Gastroesophageal sphincter (tissue), 3 donors: ENCODE measurements at regions not wholly inside any gene's neighbourhood (a gene's known extent, or its start where the extent isn't known, plus 50 kb on each side); places are given as distances from the start of the nearest gene placed in this dataset.
"Not testable (repeated sequence)": the region's sequence is repeated elsewhere in the genome, so short reads cannot be mapped to it uniquely, and the experiment has no call there.

Source experiments
- CTCF ChIP-seq, 4 experiments: fragments of 200-600 bp in 2 of 4; fragments of 450-650 bp in 2 of 4; sonication (generic) in 1 of 4; IDR thresholded peaks; one replicate each; pipeline ENCODE4 v1.5.1; 2017 to 2019; ENCODE audit warnings: antibody characterized with exemption in 4 of 4, mild to moderate bottlenecking in 2 of 4, moderate library complexity in 2 of 4
- EP300 ChIP-seq: sonication (generic); formaldehyde crosslinking; IDR thresholded peaks from one replicate; pipeline ENCODE4 v1.6.1; 2017; ENCODE audit warnings: antibody characterized with exemption, mild to moderate bottlenecking
- POLR2A ChIP-seq, 2 donors: fragments of 450-650 bp; IDR thresholded peaks; one replicate each; pipeline ENCODE4 v1.6.1; 2017; ENCODE audit warnings: antibody characterized with exemption in 2 of 2, mild to moderate bottlenecking in 2 of 2, moderate library complexity in 1 of 2
- POLR2AphosphoS5 ChIP-seq: sonication (generic); formaldehyde crosslinking; IDR thresholded peaks from one replicate; pipeline ENCODE4 v1.6.1; 2017; ENCODE audit warnings: antibody characterized with exemption

DNA sequence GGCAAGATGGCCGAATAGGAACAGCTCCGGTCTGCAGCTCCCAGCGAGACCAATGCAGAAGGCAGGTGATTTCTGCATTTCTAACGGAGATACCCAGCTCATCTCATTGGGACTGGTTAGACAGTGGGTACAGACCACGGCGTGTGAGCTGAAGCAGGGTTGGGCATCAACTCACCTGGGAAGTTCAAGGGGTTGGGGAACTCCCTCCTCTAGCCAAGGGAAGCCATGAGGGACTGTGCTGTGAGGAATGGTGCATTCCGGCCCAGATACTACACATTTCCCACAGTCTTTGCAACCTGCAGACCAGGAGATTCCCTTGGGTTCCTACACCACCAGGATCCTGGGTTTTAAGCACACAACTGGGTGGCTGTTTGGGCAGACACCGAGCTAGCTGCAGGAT is 148.0 kb upstream of the PDE4D start:
- TF ChIP-seq EP300; CTCF (IDR thresholded peaks at IDR 0.05); POLR2A (IDR thresholded peaks at IDR 0.05); POLR2AphosphoS5: not testable (repeated sequence)
